COLO829 (cell line): ENCODE measurements at regions not wholly inside any gene's neighbourhood (a gene's known extent, or its start where the extent isn't known, plus 50 kb on each side); places are given as distances from the start of the nearest gene placed in this dataset.

Experiments
- DNase-seq: peaks from one replicate; pipeline ENCODE4 v3.0.0; 2012; ENCODE audit warnings: low spot score

DNA sequence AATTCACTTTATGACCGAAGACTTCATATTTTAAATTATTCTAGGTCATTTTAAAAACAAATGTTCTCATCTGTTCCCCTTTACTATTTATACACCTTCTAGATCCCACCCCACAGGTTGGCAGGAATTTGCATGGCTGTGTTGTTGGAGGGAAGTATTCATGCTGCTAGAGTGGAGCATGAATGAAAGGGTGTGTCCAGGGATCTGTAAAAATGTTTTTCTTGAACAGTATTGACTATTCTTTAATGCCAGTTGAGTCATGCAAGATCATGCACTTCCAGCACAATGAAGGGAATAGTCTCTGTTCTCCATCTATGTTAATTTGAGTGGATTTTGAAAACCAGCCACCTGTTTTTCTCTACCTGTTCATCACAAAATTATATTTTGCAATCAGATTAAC lies 52.0 kb upstream of the COL3A1 start:
- DNase-seq: no peak
